WTC11 (cell line): ENCODE measurements at regions not wholly inside any gene's neighbourhood (a gene's known extent, or its start where the extent isn't known, plus 50 kb on each side); places are given as distances from the start of the nearest gene placed in this dataset.

ENCODE experiments used
- ATF1 ChIP-seq: sonication (generic); formaldehyde crosslinking; IDR thresholded peaks from 2 replicates; pipeline ENCODE4 v1.8.1; 2023; ENCODE audit warnings: mild to moderate bottlenecking, moderate library complexity, missing genetic modification reagents
- ATF3 ChIP-seq: sonication (generic); formaldehyde crosslinking; conservative IDR thresholded peaks from 2 replicates; pipeline ENCODE4 v1.8.1; 2022; ENCODE audit warnings: mild to moderate bottlenecking, missing genetic modification reagents
- CBFB ChIP-seq: sonication (generic); formaldehyde crosslinking; IDR thresholded peaks from 2 replicates; pipeline ENCODE4 v1.8.1; 2022; ENCODE audit warnings: mild to moderate bottlenecking, low read depth, missing genetic modification reagents
- CTCF ChIP-seq: fragments of 200-600 bp; IDR thresholded peaks from 2 replicates; pipeline ENCODE4 v1.8.0; 2022; ENCODE audit warnings: antibody characterized with exemption
- MAX ChIP-seq: sonication (generic); formaldehyde crosslinking; IDR thresholded peaks from 2 replicates; pipeline ENCODE4 v1.8.0; 2022; ENCODE audit warnings: mild to moderate bottlenecking, missing genetic modification reagents
- NFATC4 ChIP-seq: fragments of 250-450 bp; sonication (Bioruptor Pico); IDR thresholded peaks from 2 replicates; pipeline ENCODE4 v1.9.0; 2021; ENCODE audit warnings: mild to moderate bottlenecking
- SOX15 ChIP-seq: fragments of 250-450 bp; sonication (Bioruptor Pico); IDR thresholded peaks from 2 replicates; pipeline ENCODE4 v1.9.0; 2021; ENCODE audit warnings: mild to moderate bottlenecking
- USF2 ChIP-seq: sonication (generic); formaldehyde crosslinking; IDR thresholded peaks from 2 replicates; pipeline ENCODE4 v1.8.1; 2023; ENCODE audit warnings: mild to moderate bottlenecking, missing genetic modification reagents, moderate library complexity
- ZNF232 ChIP-seq: sonication (generic); formaldehyde crosslinking; IDR thresholded peaks from 2 replicates; pipeline ENCODE4 v1.8.0; 2022; ENCODE audit warnings: mild to moderate bottlenecking, missing genetic modification reagents
- TF ChIP-seq, protein P1 (sequence below): sonication (generic); formaldehyde crosslinking; IDR thresholded peaks from 2 replicates; pipeline ENCODE4 v1.8.1; 2022; ENCODE audit warnings: mild to moderate bottlenecking, moderate library complexity, missing genetic modification reagents
- TF ChIP-seq, protein P2 (sequence below): sonication (generic); formaldehyde crosslinking; IDR thresholded peaks from 2 replicates; pipeline ENCODE4 v1.8.0; 2023; ENCODE audit warnings: mild to moderate bottlenecking, missing genetic modification reagents

DNA sequence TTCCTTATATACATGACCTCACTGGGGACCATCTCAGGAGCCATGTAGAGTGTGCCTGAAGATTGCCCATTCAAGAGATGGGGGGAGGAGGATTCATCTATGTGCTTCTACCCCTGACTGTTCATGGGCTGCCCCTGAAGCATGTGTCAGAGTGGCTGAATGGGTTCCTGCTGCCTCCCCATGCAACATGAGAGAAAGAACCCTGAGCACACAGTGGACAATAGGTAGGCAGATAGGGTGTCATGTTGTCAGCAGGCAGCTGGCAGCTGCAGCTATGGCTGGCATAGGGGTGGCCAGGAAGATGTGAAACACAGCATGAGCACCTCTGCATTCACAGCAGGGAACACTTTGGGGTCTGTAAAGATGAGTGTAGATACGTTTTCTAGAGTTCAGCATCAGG, 208.4 kb upstream of the CNR1 start:
- TF ChIP-seq ATF3 (CRISPR knock-in tag), result no peak
- no peak for TF ChIP-seq CTCF
- no peak for TF ChIP-seq ATF1 (CRISPR knock-in tag)
- TF ChIP-seq ZNF232 (CRISPR knock-in tag), result no peak
- no peak for TF ChIP-seq MAX (CRISPR knock-in tag)
- TF ChIP-seq, protein P1, sequence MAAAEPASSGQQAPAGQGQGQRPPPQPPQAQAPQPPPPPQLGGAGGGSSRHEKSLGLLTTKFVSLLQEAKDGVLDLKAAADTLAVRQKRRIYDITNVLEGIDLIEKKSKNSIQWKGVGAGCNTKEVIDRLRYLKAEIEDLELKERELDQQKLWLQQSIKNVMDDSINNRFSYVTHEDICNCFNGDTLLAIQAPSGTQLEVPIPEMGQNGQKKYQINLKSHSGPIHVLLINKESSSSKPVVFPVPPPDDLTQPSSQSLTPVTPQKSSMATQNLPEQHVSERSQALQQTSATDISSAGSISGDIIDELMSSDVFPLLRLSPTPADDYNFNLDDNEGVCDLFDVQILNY (CRISPR knock-in tag), result no peak
- TF ChIP-seq SOX15, result no peak
- TF ChIP-seq NFATC4, result no peak
- TF ChIP-seq, protein P2, sequence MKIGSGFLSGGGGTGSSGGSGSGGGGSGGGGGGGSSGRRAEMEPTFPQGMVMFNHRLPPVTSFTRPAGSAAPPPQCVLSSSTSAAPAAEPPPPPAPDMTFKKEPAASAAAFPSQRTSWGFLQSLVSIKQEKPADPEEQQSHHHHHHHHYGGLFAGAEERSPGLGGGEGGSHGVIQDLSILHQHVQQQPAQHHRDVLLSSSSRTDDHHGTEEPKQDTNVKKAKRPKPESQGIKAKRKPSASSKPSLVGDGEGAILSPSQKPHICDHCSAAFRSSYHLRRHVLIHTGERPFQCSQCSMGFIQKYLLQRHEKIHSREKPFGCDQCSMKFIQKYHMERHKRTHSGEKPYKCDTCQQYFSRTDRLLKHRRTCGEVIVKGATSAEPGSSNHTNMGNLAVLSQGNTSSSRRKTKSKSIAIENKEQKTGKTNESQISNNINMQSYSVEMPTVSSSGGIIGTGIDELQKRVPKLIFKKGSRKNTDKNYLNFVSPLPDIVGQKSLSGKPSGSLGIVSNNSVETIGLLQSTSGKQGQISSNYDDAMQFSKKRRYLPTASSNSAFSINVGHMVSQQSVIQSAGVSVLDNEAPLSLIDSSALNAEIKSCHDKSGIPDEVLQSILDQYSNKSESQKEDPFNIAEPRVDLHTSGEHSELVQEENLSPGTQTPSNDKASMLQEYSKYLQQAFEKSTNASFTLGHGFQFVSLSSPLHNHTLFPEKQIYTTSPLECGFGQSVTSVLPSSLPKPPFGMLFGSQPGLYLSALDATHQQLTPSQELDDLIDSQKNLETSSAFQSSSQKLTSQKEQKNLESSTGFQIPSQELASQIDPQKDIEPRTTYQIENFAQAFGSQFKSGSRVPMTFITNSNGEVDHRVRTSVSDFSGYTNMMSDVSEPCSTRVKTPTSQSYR (CRISPR knock-in tag), result no peak
- TF ChIP-seq USF2 (CRISPR knock-in tag), result no peak
- TF ChIP-seq CBFB (CRISPR knock-in tag), result no peak
